ENCODE measurements at regions not wholly inside any gene's neighbourhood (a gene's known extent, or its start where the extent isn't known, plus 50 kb on each side); places are given as distances from the start of the nearest gene placed in this dataset.

GRCh38 chr5:126100767-126101166, 322.4 kb upstream of the GRAMD2B start:
- TF ChIP-seq CTCF (IDR thresholded peaks at IDR 0.05) (no peak), POLR2A (IDR thresholded peaks at IDR 0.05) (no peak)
